Hippocampal formation (tissue), 2 donors: ENCODE measurements at regions not wholly inside any gene's neighbourhood (a gene's known extent, or its start where the extent isn't known, plus 50 kb on each side); places are given as distances from the start of the nearest gene placed in this dataset.

ENCODE experiments used
- DNase-seq, 2 donors: peaks; one replicate each; lab custom pipeline; 2025; lab: John Stamatoyannopoulos, UW

DNA sequence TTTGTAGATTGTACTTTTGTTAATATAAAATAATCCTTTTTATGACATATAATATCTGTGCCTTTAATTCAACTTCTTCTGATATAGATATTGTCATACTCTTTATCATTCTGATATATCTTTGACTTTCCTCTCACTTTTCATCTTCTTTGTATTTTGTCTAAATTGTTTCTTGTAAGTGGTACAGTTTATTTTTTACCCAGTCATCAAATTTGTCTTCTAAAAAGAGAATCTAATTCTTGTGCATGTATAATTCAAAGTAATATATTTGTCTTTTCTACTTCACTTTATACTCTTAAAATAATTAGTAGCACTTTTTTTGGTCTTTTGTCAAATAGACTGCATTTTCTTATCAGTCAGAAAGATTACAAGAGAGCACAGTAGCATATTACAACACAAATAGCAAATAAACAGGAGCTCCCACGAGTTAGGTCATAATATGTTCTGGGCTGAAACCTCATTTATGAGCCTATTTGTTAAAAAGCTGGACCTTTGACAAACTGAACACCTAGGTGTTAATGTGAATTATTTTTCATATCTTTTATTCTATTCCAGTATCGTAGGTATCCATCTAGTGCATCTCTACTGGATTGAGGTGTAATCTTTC lies 379.7 kb upstream of the B3GALT2 start:
- no peak for DNase-seq

DNA sequence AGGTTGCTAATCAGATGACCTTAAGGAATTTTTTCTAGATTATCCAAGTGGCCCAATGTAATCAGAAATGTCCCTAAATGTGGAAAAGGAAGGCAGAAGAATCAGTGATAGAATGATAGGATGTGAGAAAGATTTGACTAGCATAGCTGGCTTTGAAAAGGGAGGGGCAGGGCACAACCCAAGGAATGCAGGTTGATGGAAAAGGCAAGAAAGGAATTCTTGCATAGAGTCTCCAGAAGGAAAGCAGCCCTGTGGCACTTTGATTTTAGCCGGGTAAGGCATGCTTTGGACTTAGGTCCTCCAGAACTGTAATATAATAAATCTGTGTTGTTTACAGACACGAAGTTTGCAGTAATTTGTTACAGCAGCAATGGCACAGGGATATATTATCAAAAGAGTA lies 375.7 kb upstream of the B3GALT2 start:
- DNase-seq: no peak

DNA sequence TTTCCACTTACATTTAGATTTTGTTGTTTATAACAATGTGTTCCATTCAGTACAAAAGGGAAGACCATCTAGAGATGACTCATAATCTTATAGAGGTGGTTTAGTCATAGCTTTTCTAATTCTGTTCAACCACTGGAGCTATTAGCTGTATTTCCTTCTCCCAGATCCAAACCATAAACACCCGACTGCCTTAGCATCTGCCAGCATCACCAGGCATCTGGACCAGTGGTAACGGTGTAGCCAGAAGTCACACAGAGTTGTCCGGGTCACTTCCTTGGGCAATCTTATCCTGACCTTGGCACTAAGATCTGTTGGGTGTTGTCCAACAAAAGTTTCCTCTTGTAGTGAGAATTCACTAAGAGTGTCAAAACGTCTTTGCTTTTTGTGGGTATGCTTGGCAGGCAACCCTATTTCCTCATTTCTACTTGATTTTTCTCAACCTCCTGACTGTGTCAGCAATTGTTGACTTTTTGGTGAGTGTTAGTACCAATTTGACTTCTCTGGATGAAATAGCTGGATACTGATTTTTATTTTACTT lies 372.1 kb upstream of the B3GALT2 start:
- DNase-seq: no peak

DNA sequence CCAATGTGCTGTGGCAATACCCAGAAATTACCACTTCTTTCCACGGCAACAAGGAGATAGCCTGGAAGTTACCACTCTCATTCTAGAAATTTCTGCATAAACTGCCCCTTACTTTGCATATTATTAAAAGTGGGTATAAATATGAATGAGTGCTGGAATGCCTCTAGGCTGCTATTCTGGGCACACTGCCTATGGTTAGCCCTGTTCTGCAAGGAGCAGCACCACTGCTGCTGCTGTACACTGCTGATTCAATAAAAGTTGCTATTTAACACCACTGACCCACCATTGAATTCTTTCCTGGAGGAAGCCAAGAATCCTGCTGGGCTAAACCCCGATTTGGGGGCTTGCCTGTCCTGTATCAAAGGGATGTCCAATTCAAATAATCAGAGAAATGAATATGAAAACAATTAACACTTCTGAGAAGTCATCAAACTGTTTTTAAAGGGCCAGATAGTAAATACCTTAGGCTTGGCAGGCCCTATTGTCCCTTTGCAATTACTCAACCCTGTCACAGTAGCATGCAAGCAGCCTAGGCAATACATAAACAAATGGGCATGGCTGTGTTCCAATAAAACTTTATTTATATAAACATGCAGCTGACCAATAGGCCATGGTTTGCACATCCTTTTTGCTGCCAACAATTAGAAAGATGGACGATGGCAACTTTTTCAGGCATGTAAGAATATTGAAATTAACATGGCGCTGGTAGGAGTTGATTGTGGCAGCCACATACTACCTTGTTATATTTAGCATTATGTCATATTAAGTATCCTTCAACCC lies 369.4 kb upstream of the B3GALT2 start:
- DNase-seq: no peak

DNA sequence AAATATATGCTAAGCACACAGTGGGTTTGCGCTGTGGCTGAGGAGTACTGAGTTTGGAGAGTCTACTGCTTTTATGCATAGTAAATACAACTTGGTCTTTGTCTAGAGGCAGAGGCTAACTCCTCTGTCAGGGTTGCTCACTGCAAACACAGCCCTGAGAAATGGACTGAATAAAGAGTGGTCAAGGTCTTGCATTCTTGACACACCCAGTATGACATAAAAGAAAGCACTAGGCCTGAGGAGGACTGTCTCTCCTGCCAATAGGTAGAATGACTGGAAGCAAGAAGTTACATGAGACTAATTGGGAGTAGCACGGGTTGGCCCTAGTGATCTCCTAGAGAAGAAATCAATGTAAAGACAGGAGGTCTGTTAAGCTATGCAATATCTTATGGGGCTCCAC lies 367.2 kb upstream of the B3GALT2 start:
- DNase-seq: no peak

DNA sequence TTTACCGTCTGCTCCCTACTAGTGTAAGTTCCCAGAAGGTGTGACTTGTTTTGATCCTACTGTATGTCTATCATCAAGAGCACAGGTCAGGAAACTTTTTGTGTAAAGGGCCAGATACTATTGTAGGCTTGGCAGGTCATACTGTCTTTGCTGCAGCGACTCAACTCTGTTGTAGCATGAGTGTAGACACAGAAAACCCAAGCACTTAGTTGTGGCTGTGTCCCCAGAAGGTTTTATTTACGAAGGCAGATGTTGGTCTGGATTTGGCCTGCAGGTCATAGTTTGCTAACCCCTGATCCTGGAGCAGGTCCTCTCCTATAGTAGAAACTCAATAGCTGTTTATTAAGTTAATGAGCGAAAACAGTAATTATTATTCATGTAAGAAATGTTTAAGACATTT lies 365.9 kb upstream of the B3GALT2 start:
- DNase-seq: no peak

DNA sequence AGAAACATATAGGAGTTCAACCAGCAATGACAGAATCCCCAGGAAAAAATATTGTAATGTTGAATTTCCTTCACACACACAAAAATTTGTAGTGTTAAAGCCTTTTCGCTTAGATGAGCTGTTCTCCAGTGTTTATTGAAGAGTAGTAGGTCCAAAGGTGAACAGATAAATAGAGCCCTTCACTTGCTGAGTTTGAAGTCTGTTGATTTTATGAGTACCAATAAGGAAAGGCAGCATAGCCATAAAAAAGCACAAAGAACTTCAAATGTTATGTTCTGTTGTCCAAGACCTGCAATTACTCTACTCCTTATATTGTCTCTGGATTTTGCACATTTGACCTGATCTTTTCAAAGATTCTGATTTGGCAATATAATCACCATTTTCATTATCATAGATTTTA lies 362.7 kb upstream of the B3GALT2 start:
- no peak for DNase-seq

DNA sequence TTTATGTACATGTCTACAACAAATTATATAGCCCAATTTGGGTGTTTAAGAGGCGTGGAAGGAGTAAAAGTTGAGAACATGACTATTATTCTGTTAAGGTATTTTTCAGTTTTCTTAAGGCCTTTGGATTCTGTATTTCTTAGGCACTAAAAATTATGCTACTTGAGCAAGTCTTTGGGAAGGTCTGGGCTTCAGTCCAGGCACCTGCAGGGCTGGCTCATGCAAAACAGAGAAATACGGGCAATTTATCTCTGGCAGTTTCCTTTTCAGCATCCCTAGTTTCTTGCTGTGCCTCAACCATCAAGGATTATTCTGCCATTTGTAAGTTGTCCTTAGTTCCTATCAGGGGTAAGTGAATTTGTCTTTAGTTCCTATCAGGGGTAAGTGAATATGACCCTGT lies 358.8 kb upstream of the B3GALT2 start:
- DNase-seq: no peak

DNA sequence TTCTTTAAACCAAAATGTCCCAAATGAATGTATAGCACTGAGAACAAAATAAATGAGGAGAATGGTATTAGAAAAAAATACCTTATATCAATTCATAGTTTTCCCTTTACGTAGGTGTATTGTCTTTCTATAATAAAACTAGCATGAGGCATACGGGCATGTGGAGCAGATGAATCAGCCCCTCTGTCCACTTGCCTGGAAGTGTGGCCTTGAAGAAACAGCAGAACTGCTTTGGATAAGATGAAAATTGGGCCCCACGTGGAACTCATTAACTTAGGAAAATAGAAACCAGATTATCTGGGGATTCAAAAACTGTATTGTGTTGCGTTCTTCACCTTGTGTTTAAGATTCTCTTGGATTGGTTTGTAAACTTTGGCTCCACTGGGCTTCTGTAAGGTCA lies 356.8 kb upstream of the B3GALT2 start:
- DNase-seq: no peak

DNA sequence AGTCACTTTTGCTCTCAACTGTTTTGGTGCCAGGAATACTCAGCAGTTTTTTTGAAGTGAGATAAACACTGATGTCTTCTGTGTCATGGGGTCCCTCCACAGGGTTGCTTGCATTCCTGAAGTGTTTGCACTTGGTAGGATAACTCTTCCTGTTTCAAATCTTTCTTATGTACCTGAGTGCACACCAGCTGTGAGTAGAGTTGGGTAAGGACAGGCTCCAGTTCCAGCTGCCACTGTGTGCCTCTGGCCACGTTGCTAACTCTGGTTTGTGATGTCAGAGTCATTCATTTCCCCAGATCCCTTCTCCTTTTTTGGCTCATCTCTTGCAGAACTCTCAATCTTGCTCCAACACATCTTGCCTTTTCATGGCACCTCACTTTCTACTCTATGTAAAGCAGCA lies 356.3 kb upstream of the B3GALT2 start:
- no peak for DNase-seq

DNA sequence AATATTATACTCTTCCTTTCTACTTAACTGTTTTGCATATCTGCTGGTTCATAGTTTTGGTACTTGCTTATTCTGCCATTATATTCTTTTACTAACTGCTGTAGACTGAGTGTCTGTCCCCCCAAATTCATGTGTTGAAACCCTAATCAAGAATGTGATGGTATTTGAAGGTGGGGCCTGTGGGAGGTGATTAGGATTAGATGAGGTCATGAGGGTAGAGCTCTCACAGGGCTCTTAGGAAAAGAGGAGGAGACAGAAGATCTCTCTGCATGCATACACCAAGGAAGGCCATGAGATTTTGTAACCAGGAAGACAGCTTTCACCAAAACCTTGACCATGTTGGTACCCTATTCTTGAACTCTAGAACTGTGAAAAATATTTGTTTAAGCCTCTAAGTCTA lies 354.1 kb upstream of the B3GALT2 start:
- no peak for DNase-seq

DNA sequence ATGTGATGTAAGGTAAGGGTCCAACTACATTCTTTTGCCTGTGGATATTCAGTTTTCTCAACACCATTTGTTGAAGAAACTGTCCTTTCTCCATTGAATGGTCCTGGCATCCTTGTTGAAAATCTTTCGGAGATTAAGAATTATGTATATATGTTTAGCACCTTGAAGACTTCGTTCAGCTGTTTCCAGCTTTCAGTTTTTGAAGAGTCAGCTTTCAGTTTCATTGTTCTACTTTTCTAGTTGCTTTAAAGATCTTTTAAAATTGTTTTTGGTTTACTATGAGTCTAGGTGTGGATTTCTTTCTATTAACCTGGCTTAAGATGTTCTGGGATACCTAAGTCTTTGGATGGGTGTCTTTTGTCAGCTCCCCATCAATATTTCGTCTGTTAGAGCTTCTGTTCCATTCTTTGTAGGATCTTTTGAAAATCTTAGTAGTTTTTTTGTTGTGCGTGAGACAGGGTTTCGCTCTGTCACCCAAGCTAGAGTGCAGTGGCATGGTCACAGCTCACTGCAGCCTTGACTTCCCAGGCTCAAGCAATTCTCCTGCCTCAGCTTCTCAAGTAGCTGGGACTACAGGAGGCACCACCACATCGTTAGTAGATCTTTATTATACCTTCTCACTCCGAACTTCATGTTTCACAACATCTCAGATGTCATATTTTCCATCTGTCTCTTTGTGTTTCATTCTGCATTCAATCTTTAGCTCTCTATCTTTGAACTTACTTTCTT lies 353.5 kb upstream of the B3GALT2 start:
- no peak for DNase-seq

DNA sequence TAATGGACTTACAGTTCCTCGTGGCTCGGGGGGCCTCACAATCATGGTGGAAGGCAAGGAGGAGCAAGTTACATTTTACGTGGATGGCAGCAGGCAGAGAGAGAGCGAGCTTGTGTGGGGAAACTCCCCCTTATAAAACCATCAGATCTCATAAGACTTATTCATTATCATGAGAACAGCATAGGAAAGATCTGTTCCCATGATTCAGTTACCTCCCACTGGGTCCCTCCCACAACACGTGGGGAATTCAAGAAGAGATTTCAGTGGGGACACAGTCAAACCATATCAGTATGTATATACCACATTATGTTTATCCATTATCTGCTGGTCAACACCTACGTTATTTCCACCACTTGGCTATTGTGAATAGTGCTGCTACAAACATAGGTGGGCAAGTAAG lies 352.3 kb upstream of the B3GALT2 start:
- DNase-seq: no peak

DNA sequence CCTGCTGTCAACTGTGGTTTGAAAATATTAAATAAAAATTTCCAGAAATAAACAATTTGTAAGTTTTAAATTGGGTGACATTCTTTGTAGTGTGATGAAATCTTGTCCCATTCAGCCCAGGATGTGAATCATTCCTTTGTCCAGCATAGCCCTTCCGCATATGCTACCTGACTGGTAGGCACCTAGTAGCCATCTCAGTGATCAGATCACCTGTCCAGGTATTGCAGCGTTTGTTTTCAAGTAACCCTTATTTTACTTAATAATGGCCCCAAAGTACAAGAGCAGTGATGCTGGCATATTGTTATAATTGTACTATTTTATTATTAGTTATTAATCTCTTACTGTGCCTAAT lies 351.6 kb upstream of the B3GALT2 start:
- no peak for DNase-seq

DNA sequence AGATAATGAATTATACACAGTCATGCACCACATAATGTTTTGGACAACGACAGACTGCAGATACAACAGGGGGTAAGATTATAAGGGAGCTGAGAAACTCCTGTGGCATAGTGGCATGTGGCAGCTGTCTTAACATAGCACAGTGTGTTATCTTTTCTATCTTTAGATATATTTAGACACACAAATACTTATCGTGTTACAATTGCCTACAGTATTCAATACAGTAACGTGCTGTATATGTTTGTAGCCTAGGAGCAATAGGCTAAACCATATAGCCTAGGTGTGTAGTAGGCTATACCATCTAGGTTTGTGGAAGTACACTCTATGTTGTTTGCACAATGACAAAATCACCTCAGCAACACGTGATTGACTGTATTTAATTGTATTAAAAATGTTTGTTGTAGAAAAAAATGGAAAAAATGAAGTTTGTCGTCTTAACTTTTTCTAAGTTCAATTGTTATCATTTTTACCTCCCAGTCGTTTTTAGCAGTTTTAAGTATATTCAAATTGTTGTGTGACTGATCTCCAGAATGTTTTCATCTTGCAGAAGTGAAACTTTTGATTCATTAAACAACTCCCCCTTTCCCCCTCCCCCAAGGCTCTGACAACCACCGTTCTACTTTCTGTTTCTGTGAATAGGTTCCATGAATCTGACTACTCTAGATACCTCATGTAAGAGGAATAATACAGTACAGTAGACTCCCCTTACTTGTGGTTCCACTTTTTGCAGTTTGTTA lies 351.0 kb upstream of the B3GALT2 start:
- DNase-seq: no peak

DNA sequence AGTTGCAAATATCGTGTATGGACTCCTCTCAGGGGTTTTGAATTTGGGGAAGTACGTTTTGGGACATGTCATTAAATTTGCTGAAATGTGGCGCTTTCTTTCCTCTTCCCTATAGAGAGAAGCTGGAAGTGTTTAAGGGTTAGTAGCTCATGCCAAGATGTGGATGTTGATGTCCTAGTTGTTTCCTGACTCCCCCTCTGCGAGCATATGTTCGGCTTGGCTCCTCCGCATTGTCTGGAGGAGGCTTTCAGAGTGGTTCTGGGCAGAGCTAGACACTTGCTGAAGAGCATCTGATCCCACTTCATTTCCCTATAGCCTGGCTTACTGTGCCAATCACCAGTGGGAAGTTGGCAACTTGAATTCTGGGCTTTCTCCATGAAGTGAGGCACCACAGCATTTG lies 347.4 kb upstream of the B3GALT2 start:
- DNase-seq: peak in 1 of 2 donors; percentile 29

DNA sequence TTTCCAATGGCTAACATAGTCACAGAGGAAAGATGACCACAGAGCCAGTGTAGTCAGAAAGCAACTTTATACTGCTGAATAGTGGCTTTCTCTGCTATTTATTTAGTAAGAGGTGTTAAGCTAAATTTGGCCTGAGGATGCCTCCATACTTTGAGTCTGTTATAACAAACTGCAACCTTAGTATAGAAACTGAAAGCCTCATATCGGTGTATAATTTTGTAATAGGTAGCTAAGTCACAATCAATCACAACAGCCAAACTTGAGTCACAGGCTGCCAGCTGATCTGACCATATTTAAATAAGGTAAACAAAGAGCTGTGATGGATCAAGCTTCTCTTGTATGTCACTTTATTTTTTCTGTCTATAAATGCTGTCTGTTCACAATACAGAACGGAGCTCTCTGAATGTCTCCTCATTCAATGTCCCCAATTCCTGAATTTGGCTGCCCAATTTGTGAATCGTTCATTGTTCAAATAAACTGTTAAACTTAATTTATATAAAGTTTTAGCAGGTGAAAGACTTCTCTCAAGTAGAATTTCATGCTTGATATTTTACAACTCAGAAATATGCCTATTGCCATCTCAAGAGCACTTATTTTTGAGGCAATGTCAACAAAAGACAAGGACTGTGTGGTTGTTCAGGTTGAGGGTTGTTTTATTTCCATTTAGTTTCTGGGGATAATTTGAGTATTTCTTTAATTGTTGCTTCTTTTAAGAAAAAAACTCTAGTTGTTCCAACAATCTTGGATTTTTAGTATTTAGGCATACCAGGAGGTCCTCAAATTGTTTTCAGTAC lies 339.7 kb upstream of the B3GALT2 start:
- no peak for DNase-seq

DNA sequence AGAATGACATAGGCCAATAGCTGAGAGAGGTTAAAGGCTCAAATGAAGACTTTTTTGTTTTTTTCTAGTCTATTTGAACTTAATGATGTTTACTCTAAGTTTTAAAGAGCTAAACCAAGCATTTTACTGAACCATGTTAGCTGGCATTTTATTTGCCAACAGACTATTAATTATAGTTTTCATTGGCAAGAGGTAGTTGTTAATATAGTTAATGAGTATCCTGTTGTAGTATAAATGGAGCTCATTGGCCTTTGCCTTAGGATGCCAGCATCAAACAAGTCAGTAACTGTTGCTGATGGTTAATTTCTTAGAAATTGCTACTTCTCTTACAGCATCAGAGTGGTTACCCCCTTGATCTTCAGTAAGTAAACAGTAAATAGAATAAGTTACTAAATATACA lies 339.0 kb upstream of the B3GALT2 start:
- DNase-seq: no peak

DNA sequence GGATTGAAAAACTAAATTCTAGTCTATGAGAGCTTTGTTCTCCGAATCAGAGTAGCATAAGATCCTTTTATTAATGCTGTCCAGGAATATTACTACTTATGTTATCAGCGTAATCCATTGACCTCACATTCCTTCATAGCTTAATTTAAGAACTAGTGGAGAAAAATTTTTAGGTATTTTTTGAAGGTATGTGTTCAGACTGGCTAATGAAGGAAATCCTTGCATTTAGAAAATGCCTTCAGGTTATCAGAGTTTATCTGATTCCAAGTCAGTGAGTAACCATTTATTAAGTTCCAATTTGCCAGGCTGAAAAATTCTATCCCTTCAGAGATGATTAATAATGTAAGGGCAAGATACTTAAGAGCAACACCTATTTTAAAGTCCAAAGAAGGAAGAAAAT lies 338.2 kb upstream of the B3GALT2 start:
- no peak for DNase-seq

DNA sequence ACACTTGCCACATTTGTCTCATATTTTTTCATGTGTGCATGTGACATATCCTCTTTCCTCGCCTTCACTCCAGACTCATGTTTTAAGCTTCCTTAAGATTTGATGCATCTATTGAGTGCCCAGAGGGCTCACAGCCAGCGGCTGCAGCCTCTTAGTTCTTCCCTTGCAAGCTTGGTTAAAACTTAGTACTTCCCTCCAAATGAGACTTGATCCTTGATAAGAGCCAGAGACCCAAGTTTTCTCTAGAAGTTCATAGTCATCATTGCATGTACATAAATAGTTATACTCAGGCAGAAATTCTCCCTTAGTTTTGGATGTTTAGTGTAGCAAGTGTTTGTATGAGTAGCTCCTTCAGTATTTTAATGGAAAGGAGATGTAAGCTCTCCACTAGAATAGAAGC lies 337.6 kb upstream of the B3GALT2 start:
- no peak for DNase-seq

DNA sequence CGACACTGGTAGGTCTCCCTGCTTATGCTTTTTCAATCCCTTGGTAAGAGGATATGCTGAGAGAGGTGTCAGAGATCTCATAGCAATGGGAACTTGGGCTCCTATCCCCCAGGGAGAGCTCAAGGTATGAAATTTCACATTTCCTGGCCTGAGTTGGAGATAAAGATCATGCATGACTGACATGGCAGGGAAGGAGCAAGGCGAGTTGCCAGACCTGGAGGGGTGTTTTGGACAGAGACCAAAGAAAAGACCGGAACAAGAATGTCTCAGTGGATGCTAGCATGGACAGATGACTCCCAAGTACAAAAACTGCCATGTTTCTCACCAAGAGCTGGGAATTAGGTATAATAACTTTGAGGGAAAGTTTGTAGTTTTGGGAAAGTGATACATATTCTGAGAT lies 334.1 kb upstream of the B3GALT2 start:
- no peak for DNase-seq

DNA sequence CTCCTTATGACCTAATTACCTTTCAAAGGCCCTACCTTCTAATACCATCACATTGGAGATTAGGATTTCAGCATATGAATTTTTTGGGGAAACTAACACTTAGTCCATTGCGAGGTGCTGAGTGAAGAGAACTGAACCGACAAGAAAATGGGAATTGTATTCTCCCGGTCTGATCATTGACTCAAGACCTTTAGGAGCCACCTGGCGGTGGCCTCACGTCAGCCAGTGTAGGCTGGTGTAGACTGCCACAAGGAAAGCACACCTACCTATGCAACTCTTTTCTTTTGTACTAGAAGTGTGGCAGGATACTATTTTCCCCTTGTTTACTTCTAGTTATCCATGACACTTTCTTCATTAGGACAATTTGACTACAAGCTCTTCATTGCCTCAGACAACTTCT lies 333.5 kb upstream of the B3GALT2 start:
- no peak for DNase-seq
